ENCODE measurements at regions not wholly inside any gene's neighbourhood (a gene's known extent, or its start where the extent isn't known, plus 50 kb on each side); places are given as distances from the start of the nearest gene placed in this dataset.

DNA sequence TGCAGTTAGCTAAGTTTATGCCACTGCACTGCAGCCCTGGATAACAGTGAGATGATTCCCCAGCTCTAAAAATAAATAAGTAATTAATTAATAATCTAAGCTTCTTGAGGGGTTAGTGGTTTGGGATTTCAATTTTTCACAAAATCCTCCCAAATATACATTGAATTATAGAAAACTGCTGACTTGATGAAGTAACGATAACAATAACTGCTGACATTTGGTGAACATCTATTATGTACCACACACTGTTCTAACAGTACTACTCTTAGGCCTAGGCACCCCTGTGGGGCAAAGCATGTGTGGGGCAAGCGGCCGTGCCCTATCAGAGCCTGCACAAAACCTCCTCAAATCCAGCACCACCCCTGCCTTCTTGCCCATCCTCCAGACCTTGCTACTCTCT lies 245.8 kb upstream of the EPHA4 start:
- DNase-seq: no peak

DNA sequence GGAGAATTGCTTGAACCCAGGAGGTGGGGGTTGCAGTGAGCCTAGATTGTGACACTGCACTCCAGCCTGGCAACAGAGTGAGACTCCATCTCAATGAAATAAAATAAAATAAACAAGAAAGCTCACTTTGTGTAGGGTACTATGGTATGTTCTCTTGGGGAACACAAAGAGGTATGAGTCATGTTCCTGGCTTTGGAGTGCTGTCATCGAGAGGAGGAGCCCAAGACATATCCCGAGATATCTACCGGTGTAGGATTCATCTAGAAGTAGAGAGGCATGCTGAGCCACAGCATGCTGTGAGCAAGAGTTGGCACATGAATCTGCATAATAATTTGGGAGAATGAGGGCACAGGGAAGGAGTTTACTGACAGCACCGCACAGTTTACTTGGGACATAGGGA lies 244.9 kb upstream of the EPHA4 start:
- DNase-seq: no peak

DNA sequence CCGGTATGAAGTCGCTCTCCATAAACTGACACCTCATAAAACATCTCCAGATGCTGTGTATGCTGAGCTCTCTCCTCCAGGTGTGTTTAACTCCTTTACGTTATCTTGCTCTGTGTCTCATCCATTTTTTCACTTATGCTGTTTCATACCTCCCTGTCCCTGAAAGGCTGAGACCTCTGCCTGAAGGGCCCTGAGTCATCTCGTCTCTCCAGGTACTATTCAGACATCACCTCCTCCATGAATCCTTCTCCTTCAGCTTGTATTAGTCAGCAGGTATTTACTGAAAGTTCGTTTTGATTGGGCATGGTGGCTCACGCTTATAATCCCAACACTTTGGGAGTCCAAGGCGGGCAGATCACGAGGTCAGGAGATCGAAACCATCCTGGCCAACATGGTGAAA lies 244.5 kb upstream of the EPHA4 start:
- no peak for DNase-seq

DNA sequence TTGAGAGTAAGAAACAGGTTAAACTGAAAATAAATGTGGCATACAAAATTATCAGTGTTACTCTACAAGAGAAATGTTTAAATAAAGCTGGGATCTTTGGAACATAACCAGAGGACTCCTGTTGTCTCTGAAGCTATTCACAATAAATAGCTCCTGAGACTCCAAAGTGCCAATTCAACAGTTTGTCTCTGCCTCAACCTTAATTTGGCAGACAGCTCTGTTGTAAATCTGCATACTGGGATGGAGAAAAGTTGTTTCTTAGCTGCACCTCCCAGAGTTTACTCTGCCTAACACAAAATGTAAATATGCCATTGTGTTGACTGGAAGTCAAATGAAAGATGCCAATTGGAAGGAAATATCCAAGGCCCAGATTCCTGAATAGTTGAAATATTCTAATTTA lies 238.5 kb upstream of the EPHA4 start:
- DNase-seq: no peak

DNA sequence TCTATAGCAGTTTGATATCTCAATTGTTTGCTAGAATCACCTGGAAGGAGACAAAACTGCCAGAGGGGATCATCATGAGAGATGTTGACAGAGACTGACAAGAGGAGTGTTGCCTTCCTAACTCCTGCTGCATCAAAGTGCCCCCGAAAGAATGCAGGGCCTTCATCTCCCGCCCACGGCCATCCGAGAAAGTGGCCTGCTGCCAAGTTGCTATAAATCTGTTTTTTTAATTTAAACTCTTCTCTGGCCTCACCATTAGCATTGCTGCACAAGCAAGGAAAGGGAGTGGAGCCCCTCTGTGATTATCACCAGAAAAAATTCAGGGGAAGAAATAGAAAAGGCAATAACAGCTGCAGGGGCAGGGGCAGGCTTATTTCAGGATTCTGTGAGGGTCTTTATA lies 238.1 kb upstream of the EPHA4 start:
- DNase-seq: no peak

DNA sequence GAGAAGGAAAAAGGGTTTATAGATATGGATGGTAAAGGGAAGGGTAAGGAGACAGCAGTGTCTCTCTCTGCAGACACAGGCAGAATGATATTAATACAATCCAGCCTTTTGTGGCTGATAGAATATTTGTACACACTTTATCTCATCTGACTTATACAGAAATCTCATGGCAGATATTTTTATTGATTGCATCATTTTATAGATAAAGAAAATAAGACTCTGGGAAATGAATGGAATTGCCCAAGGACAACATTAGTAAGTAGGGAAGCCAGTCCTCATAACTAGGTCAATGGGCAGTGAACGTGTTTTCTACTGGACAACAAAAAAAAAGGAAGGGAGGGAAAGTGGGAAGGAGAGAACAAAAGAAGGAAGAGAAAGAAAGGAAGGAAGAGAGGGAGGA lies 236.4 kb upstream of the EPHA4 start:
- DNase-seq: no peak

DNA sequence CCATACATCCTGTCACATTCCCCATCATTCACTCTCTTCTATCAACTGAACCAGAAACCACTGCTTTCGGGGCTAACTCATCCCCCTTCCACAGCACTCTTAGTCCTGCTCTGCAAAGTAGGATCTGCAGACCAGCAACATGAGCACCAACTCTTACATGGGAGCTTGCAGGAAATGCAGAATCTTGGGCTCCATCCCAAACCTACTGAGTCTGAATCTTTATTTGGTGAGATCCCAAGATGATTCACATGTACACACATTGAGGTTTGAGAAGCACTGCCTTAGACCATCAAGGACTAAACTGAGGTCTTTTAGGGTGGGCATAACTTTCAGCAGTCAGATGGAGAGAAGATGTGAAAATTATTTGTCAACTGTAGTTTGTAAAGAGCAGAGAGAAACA lies 235.6 kb upstream of the EPHA4 start:
- DNase-seq: no peak

DNA sequence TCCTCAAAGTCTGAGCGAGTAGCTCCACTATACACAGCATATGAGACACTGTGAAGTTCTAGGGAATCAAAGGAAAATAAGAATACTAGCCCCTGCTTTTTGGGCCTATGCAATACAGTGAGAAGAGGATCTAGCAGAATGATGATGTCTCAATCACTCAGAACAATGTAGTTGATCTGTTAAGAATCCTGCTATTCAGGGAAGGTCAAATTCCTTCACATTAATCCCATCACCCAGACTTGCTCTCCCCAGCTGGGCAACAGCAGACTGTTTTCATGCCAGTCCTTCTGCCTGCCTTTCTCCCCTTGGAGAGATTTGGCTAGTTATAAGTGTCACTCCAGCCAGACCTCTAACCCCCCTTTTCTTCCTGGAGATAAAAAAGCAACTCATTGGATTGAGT lies 230.0 kb upstream of the EPHA4 start:
- no peak for DNase-seq

DNA sequence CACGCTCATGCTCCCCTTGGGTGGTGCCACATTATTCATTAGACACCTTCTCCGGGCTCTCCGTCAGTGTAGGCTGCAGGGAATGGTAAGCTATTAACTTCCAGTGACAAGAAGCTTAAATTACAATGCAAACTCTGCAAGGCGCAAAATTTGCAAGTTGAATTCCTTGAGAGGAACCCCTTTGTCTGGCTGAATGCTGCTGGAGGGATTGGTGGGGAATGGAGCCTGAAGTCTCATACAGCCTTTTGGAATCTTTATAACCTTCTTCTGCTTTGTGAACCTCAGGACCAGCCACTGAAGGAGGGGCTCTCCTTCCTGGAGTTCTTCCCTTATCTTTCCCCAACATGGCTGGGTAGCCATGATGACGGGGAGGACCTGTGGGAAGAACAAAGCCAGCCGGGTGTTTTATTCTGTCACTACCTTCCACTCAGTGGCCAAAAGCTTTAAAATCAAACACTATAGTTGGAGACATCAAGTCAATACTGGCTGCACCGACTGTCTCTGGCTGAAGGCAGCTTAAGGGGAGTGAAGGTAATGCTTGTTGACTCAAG lies 220.9 kb upstream of the EPHA4 start:
- DNase-seq: no peak

DNA sequence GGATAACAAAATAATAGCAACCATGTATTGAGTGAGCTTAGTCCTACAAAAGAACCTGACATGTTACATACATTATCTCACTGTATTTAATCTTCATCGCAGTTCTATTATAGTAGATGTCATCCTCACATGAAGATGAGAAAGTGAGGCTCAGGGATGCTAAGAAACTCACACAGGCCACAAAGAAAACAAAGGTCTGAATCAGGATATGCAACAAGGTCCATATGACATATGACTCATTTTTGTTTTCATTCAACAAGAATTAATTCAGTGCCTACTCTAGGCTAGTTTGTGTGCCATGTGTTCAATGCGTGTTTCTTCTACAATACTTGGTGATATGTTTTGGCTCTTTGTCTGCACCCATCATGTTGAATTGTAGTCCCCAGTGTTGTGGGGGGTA lies 219.7 kb upstream of the EPHA4 start:
- no peak for DNase-seq

DNA sequence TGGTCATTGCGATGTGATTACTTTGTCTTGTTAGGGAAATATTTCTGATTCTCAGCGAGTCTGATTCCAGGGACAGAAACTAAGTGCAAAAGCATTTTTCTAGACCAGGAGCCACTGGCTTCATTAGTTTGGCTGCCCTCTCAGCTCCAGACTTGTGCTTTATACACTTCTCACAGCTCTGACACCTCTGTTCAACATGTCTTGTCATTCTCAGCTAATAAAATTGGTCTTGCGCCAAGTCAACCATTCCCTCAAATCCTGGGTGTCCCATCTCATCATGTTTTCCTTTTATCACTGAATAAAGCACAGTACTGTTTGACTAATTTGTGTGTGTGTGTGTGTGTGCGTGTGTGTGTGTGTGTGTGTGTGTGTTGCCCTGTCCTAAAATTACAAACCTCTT lies 215.5 kb upstream of the EPHA4 start:
- no peak for DNase-seq

DNA sequence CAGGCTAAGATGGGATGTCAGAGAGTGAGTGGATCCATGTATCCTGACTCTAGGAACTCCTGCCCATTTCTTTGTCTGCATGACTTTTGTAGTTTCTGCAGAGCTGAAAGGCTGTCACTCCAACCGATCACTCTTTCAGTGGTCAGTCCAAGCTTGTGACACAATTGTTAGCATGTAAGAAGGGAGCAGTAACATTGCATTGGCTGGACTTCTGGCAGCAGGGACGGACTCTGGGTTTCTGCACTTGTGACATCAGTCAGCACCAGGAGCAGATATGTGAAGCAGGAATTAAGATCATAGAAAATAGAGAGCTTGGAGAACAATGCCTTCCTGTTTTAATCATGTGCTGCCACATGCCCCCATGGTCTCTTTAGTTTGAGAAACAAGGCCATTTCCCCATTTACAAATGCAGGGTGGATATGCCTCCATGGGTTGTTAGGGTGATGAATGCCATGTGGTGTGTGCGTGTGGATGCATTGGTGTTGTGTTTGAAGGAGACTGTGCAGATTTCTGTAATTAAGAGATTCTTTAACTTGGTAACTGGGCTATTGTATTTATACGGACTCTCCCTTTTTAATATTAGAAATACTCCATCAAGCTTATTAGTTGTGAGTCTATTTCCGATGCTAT lies 214.3 kb upstream of the EPHA4 start:
- DNase-seq: no peak

DNA sequence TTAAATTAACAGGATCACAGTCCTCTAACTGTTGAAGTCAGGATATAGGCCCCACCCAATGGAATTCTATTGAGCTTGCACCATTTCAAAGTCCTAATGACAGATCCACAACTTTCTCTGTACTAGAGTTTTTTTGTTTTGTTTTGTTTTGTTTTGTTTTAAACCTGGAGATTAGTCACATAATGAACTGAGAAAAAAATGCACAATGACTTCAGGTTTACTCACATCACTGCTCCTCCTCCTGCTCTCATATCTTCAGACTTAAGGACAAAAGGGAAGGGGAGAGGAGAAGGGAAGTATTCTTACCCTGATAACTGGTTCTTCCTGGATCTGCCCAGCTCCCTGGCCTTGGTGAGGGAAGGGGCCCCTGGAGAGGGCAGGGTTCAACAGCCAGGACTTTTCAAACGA lies 208.2 kb upstream of the EPHA4 start:
- no peak for DNase-seq

DNA sequence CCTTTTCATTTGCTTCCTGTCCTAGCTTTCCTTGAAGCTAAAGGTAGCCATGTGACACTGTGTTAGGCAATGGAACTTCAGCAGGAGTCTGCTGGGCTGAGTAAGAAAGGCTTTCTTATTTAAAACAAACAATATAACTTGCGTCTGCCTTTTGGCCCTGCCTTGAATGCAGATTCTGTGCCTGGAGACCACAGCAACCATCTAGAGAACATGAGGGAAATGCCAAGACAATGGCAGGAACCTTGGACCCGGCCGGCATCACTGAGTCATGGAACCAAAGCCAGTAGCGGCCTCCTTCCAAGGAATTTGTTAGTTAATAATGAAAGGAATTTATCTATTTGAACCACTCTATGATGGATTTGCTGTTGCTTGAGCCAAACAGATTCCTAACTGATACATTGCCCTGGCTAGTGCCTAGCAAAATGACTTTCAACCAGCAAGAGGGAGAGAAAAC lies 207.5 kb upstream of the EPHA4 start:
- no peak for DNase-seq

DNA sequence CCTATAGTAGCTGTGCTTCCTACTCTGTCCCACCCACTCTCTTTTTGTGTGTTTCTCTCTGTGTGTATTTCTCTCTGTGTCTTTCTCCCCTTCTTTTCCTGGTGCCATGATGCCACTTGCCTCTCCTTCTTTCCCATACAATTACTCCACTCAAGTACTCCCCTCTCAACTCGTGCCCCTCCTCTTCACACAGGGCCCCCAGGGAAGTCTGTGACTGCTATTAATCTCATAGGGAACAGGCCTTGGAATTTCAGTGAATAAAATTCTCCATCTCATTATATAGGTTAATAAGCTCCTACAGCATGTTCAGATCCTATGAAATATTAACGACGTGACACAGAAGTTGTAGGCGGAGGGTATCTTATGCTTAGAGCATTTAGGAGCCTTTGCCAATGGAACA lies 205.9 kb upstream of the EPHA4 start:
- DNase-seq: no peak

DNA sequence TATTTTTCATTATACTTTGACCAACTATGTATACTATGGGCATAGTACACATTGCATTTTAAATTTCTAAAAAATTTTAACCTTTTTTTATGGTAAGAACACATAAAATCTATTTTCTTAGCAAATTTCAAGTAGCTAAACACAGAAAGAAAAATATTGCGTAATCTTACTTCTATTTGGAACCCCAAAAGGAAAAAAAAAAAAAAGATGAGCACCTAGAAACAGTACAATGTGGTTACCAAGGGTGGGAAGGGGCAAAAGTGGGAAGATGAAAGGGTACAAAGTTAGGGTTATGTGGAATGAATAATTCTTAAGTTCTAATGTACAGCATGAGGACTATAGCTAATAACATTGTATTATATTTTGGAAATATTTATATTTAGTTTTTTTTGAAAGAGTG lies 205.0 kb upstream of the EPHA4 start:
- DNase-seq: no peak

DNA sequence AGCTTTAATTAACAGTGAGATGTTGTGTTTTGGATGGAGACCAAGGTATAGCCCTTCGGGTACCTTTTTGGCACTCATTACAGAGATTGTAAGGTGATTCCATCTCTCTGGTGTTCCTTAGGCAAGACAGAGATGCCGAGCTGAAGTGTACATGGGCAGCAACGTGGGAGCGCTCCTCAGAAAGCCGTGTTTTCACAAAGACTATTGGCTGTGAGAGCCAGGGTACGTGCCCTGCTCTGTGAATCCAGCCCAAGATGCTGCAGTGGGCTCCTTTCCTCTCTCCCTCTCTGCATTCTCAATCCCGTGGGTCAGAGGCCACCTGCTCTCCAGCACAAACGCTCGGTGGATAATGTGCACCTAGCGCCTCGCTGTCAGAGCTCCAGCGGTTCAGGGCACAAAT lies 203.0 kb upstream of the EPHA4 start:
- no peak for DNase-seq

DNA sequence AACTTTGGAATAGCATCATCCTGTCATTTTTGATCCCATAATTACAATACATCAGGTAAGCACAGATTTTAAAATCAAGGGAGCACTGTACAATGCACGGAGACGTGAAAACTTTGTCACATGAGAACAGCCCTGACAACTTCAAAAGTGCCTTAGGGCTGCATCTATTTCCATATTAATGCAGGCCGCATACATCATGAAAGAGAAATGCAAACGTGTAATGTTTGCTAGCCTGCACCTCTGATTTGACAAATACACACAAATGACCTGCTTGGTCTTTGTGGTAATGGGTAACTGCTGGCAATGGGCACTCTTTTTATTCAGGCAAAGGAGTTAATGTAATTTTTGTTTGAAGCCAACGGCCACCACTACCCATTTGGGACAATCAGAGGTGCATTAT lies 202.0 kb upstream of the EPHA4 start:
- no peak for DNase-seq

DNA sequence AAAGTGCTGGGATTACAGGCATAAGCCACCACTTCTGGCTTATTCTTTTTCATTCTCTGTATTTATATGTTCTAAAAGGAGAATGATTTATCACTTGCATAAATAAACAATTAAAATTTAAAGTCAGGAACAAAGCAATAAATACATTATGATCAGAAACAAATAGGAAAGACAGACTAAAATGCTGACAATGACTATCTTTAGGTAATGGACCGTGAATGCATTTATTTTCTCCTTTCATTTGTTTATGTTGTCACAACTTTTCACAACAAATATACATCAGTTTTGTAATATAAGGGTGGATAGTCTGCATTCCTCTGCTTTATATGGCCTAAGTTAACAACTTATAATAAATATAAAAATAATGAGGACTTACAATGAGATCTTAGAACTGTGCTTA lies 199.2 kb upstream of the EPHA4 start:
- DNase-seq: no peak

DNA sequence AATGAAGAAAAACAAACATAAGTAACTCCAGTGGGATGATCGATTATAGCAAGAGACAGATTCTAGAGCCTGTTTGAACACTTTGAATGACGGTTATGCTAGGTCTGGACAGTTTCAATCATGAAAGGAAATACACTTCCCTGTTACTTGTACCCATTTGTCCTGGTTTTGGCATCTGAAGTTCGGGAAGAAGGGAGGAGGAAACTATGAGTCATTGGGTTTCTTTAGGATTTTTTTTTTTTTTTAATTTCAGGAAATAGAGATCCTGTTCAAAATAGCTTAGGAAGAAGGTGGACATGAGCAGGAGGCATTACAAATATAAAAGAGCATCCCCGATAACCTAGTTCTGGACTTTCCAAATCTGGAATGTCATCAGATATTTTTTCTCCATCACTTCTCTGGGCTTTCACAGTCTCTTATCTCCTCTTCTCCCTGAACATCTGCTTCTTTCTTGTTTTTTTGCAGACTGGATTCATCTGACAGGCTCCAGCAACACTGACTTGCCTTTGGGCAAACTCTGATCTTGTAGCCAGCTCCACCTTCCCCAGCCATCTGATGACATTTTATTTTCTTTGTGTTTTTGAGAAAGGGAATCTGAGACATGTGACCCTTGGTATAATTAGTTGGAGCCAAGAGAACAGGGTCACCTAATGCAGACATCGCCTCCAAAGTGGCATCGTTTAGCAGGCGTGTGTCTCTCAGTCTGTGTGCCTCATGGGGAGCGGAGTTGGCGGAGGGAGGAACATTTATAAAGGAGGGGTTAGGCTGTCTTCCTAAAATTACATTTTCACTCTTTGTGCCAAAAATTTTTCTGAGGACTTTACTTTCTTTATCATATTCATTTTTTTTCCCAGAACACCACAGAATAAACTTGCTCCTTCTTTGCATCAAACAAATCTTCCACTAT lies 195.3 kb upstream of the EPHA4 start:
- DNase-seq: no peak

DNA sequence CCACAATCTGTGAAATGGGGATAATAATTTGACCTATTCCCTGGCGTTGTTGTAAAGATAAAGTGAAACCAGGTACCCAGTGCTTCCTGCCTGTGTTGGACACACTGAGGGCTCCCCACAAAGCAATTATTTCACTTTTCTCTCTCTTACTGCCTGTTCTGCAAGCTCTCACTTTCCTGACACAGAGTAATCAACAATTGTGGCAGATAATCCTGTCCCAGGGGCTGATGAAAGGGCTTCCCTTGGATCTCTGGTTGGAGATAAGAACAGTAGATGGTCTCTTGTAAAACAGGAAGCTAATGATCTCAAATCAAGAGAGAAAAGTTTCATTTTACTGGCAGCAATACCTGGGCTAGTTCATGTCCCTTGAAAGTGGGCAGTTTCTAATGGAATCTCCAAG lies 190.4 kb upstream of the EPHA4 start:
- DNase-seq: no peak

DNA sequence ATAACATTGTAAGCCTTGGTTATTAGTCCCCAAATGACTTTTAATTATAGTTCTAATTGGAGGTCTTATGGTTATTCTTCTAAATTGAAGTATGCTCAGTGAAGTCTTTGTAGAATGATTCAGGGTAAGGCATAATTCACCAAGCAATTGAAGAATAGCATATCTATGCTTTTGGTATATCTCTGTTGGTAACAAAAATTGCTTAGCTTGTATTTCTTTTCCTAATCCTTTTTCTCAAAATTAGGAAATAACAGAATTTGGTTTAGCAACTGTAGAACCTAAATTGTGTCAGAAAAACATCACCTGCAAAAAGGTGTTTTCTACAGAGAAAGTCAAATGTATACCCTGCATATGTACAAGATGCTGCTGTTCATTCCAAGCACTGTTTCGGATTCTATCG lies 189.2 kb upstream of the EPHA4 start:
- no peak for DNase-seq

DNA sequence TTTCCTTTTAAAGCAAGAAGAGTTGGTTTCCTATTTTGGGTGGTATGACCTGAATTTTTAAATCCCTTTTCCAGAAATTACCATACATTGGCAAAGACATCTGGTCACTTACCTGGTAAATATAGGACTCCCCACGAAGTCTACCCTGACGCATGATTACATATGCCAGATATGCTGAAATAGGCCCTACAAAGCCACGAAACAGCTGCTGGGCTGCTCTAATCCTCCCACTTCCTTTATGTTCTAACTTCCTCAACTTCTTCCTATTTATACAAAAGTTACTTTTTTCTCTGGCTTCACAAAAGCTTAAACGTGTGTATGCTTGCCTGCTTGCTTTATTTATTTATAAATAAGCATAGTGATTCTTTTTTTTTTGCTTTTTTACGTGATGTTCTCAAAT lies 186.0 kb upstream of the EPHA4 start:
- peak; percentile 10 for DNase-seq

DNA sequence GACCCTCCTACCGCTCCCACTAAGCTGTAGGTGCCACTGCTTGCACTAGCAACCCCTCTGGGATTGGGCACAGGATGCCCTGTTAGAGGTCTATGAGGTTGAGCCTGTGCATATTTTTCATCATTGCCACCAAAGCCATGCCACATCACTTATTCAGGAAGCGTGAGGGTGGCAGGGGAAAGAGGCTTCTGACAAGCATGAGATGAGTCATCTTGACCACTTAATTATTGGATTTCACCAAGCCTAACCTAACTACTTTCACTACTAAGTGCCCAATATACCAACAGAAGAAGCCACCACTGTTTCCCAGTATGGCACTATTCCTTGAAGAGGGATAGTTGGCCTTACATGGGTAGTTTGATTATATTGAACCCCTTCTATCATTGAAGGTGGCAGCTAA lies 181.3 kb upstream of the EPHA4 start:
- no peak for DNase-seq
